GM19099 (cell line): ENCODE measurements at regions not wholly inside any gene's neighbourhood (a gene's known extent, or its start where the extent isn't known, plus 50 kb on each side); places are given as distances from the start of the nearest gene placed in this dataset.
A peak's percentile ranks its signal among the peaks of the same experiment; 100 is the strongest.

Source experiments
- POLR2A ChIP-seq: IDR thresholded peaks from 3 replicates; pipeline ENCODE4 v1.6.1; 2011; ENCODE audit warnings: low read depth; ENCODE audit not compliant: insufficient read length; ENCODE audit errors: extremely low read depth

DNA sequence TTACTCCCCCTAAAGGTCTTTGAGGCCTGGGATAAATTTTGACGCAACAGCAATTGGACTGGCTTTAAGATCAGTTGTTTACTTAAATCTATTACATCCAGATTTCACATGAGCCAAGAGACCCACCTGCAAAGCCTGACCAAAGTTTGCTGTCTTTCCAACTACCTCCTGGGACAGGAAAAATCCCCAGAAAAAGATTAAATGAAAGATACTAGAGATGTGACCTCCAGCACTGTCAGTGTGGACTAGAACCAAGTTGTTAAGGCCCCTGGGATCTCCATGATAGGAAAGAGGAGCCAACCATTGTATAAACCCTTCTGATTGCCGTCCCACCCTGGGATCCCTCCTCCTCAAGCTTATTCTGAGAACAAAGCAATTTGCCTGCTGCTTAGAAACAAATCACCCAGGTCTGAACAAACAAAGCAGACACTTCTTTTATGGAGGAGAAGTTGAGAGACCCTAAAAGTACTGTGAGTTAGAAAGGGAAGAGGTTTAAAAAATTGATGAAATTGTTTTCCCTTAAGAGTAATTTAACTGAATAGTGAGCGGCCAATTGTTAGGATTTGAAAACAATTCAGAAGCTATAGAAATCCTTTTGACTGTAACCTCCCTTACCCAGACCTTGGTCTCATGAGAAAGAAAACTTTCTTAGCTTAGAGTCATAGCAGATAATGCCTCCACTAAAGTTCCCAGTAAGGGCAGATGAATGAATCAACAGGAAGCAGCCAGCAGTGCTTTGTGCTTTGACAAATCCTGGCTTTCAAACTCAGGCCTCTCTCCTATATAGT, 255.2 kb downstream of the TMEM167A start:
- TF ChIP-seq POLR2A, result no peak

DNA sequence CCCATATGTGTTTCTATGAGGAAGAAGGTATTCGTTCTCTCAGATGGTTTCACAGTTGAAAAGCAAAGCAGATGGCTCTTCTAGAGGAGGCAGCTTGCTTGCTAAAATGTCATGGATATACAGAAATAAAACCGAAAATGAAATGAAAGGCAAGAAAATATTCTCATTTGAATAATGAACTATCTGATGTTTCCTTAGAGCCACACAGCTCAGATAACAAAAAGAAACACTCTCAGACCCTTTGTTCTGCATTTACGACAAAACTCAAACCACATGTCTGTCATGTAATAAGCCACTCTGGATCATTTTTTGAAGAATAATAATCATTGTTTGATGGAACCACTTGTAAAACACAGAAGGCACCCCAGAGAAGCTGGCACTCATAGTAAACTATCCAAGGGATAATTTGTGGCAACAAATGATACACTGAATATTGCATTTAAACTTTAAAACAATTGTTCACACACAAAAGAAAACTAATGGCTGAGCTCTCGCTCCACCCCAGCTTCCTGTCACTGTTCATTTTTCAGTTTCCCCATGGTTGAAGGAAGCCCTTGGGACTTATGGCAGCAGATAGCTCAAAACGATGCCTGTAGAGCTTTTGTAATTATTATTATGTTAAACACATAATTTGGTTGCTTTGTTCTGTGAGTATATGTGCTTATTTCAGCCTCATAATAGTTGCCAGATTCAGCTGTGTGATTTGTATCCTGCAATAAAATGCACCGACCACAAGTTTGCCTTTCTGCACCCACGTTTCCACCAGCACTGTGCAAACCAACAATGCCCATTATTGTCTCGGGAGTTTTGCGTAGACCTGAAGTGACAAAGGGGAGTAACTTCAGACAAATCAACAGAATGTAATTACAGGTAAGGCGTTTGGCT, 256.0 kb downstream of the TMEM167A start:
- TF ChIP-seq POLR2A, result peak; percentile 22

DNA sequence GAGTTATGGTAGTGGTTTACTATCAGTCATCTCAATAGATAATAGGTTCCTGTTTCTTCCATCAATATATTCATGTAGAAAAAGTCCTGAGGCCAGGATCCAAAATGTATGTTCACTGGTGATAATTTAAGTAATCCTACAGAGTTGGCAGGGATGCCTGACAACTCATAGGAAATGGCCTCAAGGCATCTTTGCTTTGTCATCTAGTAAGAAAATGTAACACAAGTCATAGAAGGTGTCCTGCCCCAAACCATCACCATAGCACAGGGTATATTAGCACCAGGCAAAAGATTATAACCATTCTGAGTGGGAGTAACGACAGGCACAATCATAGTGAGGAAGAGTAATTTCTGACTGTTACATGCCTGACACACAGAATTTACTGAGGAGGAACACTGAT, 257.0 kb downstream of the TMEM167A start:
- TF ChIP-seq POLR2A, result no peak

DNA sequence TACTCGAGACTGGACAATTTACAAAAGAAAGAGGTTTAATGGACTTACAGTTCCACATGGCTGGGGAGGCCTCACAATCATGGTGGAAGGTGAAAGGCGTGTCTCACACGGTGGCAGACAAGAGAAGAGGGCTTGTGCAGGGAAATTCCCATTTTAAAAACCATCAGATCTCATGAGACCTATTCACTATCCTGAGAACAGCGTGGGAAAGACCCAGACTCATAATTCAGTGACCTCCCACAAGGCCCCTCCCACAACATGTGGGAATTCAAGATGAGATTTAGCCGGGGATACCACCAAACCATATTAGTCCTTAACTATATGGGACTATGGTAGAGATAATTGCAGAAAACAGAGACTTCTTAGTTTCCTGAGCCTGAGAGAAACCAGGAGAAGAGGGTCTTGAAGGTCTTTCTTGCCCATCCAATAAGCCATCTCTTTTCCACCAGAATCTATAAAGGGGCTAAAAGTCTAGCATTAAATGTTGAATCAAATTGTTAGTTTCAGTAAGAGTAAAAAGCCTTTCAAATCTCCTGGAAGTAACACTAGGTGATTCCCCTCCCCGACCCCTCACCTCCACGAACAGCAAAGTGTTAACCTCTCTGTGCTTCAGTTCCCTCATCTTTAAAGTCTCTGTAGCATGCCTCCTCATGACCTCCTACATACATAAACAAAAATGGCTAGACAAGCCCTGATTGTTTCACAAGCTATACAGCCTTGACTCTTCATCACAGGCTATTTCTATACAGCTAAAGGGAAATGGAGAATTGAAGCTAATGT, 259.1 kb downstream of the TMEM167A start:
- no peak for TF ChIP-seq POLR2A

DNA sequence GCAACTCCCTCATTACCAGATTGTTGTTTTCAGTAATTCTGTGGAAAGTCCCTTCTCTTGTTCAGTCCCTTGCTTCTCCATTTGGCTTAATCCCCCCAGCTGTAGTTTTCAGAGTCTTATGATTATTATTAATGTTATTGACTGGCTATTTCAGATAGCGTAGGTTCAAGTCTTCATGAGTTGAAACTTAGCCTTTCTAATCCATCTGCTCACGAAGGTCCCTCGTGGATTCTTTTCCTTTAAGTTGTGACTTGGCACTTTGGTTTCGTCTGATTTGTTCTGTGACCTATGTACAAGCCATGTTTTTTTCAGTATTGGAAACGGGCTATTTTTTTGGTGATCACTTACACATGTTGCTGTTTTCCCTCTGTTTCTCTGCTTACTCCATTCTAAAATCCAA, 260.3 kb downstream of the TMEM167A start:
- TF ChIP-seq POLR2A, result no peak

DNA sequence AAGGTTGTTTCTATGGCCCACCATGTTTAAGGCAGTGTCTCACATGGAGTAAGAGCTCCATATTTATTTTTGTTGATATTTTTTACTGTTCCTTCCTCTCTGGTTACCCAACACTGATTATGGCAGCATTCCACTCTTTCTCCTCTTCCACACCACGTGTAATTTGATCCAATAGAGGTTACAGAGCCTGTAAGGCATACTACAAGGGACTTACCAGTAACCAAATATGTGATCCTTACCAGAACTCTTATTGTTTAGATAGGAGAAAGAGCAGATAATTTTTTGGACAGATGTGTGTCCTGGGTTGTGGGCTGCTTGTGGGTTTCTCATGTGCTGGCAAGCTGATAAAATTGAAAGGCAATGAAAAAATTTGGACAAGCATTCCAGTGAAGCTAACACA, 261.3 kb downstream of the TMEM167A start:
- TF ChIP-seq POLR2A, result no peak

DNA sequence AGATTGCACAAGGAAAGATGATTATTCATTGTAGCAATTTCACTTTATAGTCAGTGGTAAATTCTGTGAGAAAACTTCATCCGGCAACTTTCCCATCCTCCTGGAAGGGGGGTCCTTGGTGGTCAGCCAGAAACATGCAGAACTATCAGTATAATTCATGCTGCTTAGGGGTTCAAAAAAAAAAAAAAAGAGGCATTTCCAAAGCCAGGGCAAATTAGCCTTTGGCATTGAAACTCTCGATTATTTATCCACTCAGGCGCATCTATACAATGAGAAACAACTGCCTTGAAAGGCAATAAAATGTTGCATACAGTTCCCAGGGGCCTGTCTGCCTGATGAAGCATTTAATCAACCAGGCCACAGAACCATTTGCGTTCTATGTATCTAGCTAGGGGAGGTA, 263.3 kb downstream of the TMEM167A start:
- TF ChIP-seq POLR2A, result no peak

DNA sequence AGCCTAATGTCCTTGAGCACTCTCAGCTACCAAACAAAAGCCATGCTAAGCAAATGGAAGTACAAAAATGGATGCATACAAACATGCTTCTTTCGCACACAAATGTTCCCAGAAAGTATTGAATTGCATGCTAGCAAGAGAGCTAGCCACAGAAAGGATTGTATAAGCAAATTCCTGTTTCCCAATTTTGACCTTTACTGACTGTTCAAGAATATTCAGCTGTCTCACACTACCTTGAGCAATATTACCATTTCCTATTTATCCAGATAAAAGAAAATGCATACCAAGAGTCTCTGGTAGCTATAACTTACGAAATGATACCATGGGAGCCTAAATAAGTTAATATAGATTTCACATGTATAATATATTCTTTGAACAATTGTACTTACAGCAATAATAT, 264.6 kb downstream of the TMEM167A start:
- no peak for TF ChIP-seq POLR2A

DNA sequence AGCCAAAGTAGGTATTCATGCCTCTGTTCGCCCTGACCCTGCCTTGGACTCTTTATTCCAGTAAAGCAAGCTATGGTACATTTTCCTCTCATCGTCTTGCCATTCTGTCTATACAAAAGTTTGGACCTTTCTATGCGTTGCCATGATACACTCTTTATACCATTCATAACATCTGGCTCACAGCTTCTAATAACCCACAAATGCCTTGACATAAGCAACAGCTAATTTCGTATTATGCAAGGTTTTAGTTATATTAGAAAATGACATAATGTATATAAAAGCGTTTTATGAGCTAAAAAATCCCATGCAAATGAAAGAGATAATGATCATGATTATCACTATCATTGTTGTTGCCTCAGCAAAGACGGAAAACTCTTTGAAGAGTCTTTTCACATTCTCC, 265.7 kb downstream of the TMEM167A start:
- TF ChIP-seq POLR2A, result no peak

DNA sequence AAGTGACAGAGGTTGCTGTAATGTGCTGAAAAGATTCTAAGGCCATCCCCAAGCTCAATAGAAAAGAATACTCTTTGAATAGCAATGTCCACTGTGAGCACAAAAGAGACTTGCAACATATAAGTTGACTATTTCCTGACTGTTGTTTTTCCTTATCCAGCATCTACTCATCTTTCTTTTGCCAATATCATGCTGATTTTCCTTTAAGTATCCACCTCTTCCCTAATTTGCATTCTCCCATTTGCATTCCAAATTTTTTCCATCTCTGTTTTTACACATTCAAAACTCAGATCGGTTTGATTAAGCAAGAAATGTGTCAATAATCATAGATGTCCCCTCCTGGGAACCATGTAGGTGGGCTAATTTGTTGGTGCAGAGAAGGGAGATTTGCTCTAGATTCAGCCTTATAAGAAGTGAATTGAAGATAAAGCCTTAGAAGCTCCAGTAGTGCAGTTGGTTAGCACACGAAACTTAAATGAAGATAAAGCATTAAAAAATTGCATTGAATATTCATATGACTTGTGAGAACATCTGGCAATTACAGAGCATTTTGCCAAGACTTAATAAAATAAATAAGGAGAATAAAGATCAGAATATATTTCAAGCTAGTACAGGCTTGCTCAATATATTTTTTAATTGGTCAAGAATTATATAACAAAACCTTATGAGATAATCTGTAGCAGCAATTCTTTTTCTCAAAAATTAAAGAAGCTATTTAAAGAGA, 267.6 kb downstream of the TMEM167A start:
- no peak for TF ChIP-seq POLR2A

DNA sequence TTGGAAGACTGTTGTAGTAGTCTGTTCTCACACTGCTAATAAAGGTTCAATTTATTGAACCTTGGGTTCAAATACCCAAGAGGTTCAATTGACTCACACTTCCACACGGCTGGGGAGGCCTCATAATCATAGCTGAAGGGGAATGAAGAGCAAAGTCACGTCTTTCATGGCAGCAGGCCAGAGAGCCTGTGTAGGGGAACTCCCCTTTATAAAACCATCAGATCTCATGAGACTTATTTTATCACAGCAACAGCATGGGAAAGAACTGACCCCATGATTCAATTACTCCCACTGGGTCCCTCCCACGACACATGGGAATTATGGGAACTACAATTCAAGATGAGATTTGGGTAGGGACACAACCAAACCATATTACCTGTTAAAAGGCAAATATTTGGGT, 268.2 kb downstream of the TMEM167A start:
- TF ChIP-seq POLR2A, result no peak

DNA sequence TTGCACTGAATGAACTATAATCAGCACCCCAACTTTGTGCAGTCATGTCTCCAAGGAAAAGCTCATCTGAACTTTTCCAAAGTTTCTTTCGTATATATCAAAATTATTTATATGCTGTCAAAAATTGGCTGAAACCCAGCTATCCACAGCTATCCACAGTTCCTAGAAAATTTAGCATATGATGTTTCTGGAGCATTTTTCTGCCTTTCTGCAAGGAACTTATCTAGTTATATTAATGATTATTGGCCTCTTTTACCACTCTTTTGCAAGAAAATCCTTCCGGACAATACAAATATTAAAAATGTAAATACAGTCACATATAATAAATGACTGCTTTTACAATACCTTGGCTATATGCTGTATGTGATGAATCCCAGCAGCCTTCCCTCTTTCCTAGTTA, 270.2 kb downstream of the TMEM167A start:
- TF ChIP-seq POLR2A, result no peak

DNA sequence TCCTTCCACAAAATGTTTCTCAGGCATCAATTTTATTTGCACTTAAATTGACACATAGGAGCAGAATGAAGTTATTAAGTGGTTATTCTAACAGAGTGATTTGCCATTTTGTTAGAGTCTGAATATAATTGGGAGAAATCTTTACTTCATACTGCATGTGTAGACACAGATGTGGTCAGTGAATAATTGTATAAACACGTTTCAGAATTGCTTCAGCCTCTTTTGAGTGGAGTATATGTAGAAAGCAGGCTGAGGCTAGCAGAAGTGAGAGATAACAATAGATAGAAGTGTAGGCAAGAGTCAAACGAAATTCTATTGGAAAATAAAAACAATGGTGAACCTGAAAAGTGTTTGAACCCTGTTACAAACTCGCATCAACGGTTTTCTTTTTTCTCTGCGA, 270.7 kb downstream of the TMEM167A start:
- no peak for TF ChIP-seq POLR2A

DNA sequence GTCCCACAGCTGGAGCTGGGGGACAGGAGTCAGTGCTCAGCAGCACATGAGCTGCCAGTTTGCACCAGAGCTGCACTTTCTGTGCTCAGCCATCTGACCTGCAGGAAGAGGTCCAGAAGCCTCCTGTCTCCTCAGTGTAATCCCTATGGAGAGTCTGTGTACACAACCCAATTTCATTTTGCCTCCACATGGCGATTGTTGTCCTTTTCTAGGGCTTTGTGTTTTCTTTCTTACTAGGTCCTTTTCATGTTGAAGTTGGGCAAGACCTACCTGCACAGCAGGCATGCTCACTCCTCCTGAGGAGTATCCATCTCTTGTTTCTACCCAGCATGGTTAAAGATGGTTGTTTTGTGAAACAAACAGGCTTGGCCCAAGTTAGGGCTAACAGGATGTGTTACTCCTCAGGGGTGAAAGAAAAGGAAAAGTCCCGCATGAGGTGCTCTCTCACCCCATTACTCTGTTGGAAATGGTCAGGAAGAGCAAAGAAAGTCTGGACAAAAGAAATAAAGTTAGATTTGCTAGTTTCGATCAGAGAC, 273.0 kb downstream of the TMEM167A start:
- no peak for TF ChIP-seq POLR2A
